Stimulated activated CD8-positive, alpha-beta memory T cell treated with anti-CD3 and anti-CD28 coated beads, Interleukin-7, amount 100 ng/mL, for 4 hours (primary cell): ENCODE measurements at regions not wholly inside any gene's neighbourhood (a gene's known extent, or its start where the extent isn't known, plus 50 kb on each side); places are given as distances from the start of the nearest gene placed in this dataset.

ENCODE experiments used
- DNase-seq, 2 donors: peaks; one replicate each; pipeline ENCODE4 v3.0.0-alpha.2; 2020; ENCODE audit warnings: low read depth in 2 of 2

GRCh38 chr5:110354915-110355644 lies 371.4 kb downstream of the TMEM232 start:
- DNase-seq = no peak

- no peak for DNase-seq
These were observed 369.8 kb downstream of the TMEM232 start for GRCh38 chr5:110356677-110357076.

- no peak for DNase-seq
These were observed 367.2 kb downstream of the TMEM232 start for GRCh38 chr5:110359221-110359620.

- DNase-seq = no peak
These were observed 365.0 kb downstream of the TMEM232 start for GRCh38 chr5:110361471-110361870.

- DNase-seq = no peak
These were observed 364.2 kb downstream of the TMEM232 start for GRCh38 chr5:110362261-110362660.

- DNase-seq = no peak
These were observed 359.8 kb downstream of the TMEM232 start for GRCh38 chr5:110366716-110367115.
